IPS-20b (cell line): ENCODE measurements at regions not wholly inside any gene's neighbourhood (a gene's known extent, or its start where the extent isn't known, plus 50 kb on each side); places are given as distances from the start of the nearest gene placed in this dataset.
"Not testable (repeated sequence)": the region's sequence is repeated elsewhere in the genome, so short reads cannot be mapped to it uniquely, and the experiment has no call there.

ENCODE experiments used
- H3K27ac ChIP-seq: one replicate; pipeline ENCODE4 v1.5.1; 2013; ENCODE audit warnings: low read length
- H3K27me3 ChIP-seq: 2 replicates; pipeline ENCODE4 v1.6.1; 2013; ENCODE audit warnings: mild to moderate bottlenecking, low read length, inconsistent platforms; ENCODE audit not compliant: insufficient read depth
- H3K36me3 ChIP-seq: 2 replicates; pipeline ENCODE4 v1.6.1; 2013; ENCODE audit warnings: low read depth, mild to moderate bottlenecking, inconsistent platforms, low read length, moderate library complexity; ENCODE audit not compliant: insufficient read depth
- H3K4me1 ChIP-seq: 2 replicates; pipeline ENCODE4 v1.6.1; 2013; ENCODE audit warnings: mild to moderate bottlenecking, control low read depth, inconsistent platforms, low read length, moderate library complexity; ENCODE audit not compliant: insufficient read depth
- H3K4me3 ChIP-seq: 2 replicates; pipeline ENCODE4 v1.5.1; 2013; ENCODE audit warnings: mild to moderate bottlenecking, low read length, inconsistent platforms
- H3K9ac ChIP-seq: 2 replicates; pipeline ENCODE4 v1.6.1; 2013; ENCODE audit warnings: low read depth, mild to moderate bottlenecking, inconsistent platforms, low read length, moderate library complexity
- H3K9me3 ChIP-seq: 2 replicates; pipeline ENCODE4 v1.6.1; 2013; ENCODE audit warnings: mild to moderate bottlenecking, low read depth, low read length, inconsistent platforms; ENCODE audit not compliant: insufficient read depth

DNA sequence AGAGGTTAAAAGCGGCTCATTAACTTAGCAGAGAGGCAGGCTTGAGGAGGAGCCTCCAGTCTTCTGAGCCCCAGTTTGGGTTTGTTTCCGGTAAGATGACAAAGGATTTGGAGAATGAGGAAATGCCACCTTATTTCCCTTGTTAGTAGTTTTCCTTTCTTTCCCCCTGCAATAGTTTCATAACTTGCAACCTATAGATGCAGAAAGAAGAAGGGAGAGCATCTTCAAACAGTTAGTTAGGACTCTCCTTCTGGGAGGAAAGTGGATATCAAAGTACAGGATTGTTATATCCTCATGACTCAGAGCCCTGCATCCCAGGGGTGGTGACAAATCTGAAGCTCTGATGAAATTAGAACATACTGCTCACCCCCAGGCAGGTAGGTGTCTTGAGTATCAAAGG, 180.7 kb upstream of the SLC38A2 start:
- Histone ChIP-seq H3K27ac (no peak overlapping the region), H3K27me3 (no peaks in the 10 kb centered on the region), H3K4me3 (no peak overlapping the region), H3K9ac (no peak overlapping the region), H3K36me3 (no peaks in the 10 kb centered on the region), H3K9me3 (no peaks in the 10 kb centered on the region), H3K4me1 (peaks cover 5% of the 10 kb centered on the region; the same call in 1 of the 2 replicates)

DNA sequence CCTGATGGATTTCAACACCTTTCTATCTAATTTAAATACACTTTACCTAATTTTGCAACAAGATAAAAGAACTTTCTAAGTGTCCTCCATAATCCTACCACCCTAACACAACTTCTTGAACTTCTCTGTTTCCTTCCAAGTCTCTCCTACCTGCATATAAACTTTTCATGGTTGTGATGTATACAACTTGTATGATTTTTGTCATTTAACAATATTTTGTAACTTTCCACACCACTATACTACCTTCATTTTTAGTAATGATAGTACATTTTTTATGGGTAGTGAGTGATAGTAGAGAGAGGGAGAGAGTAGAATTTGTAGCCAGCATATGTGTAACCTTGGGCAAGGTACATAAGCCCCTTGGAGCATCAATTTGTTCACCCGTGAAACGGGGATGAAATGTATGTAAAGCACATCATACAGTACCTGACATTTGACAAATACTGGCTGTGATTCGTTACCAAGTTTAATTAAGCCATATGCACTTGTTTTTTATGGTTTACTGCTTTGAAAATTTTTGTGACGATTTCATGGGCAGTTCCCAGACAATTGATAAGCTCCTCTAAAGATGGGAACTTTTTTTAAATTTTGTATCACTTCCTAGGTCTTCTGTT, 177.8 kb upstream of the SLC38A2 start:
- Histone ChIP-seq H3K36me3 (no peaks in the 10 kb centered on the region), H3K4me1 (no peaks in the 10 kb centered on the region), H3K9ac (no peak overlapping the region), H3K4me3 (no peak overlapping the region), H3K27me3 (no peaks in the 10 kb centered on the region), H3K27ac (no peak overlapping the region), H3K9me3 (peaks cover 10% of the 10 kb centered on the region)

DNA sequence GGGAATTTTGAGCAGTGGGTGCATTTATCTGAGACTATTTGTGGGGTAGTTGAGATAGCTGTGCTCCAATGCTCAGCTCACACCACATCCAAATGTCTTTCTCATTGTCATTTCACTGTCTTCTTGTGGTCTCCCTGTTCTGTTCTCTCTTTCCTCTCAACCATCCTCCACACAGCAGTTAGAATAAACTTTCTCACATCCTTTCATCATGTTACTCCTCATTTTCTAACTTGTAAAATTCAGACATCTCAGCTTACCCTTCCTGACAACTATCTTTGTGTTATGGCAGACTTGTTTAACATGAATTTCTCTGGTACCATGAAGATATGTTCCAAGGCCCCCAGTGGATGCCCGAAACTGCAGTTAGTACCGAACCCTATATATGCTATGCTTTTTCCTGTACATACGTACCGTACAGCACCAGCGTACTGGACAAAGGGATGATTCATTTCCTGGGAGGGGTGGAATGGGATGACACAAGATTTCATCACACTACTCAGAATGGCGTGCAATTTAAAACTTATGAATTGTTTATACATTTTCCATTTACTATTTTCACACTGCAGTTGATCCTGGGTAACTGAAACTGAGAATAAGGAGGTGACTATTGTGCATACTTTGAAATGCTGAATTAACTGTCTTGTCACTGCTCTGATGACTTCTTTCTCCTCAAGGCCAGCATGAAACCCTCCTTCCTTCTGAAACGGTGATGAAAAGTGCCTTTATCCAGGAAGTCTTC, 177.1 kb upstream of the SLC38A2 start:
- Histone ChIP-seq H3K9me3 (peaks cover 14% of the 10 kb centered on the region), H3K36me3 (no peaks in the 10 kb centered on the region), H3K9ac (no peak overlapping the region), H3K4me1 (no peaks in the 10 kb centered on the region), H3K4me3 (no peak overlapping the region), H3K27ac (no peak overlapping the region), H3K27me3 (no peaks in the 10 kb centered on the region)

DNA sequence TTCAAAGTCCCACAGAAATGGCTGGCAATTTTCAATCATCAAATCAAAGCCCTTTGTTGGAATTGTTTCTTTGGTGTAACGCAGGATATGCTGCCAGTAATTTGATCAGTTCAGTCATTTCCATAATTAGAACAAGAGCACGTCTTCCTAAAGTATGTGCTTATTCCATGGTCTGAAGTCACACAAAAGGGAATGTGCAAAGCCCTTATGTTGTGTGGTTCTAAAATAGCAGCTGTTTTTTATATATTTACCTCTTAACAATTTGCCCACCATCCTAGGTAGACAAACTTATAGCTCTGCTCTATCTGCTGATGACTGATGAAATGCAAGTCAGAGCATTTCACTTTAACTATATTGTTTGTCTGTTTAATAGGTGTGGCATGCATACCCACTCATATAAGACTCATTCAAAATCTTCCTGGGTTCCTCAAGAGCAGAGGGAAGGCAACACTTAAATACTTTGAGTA, 176.1 kb upstream of the SLC38A2 start:
- no peaks in the 10 kb centered on the region for H3K36me3 ChIP-seq
- no peaks in the 10 kb centered on the region for H3K27me3 ChIP-seq
- no peaks in the 10 kb centered on the region for H3K4me1 ChIP-seq
- no peak overlapping the region for H3K27ac ChIP-seq
- H3K9ac ChIP-seq: no peak overlapping the region
- H3K4me3 ChIP-seq: no peak overlapping the region
- peaks cover 14% of the 10 kb centered on the region for H3K9me3 ChIP-seq

DNA sequence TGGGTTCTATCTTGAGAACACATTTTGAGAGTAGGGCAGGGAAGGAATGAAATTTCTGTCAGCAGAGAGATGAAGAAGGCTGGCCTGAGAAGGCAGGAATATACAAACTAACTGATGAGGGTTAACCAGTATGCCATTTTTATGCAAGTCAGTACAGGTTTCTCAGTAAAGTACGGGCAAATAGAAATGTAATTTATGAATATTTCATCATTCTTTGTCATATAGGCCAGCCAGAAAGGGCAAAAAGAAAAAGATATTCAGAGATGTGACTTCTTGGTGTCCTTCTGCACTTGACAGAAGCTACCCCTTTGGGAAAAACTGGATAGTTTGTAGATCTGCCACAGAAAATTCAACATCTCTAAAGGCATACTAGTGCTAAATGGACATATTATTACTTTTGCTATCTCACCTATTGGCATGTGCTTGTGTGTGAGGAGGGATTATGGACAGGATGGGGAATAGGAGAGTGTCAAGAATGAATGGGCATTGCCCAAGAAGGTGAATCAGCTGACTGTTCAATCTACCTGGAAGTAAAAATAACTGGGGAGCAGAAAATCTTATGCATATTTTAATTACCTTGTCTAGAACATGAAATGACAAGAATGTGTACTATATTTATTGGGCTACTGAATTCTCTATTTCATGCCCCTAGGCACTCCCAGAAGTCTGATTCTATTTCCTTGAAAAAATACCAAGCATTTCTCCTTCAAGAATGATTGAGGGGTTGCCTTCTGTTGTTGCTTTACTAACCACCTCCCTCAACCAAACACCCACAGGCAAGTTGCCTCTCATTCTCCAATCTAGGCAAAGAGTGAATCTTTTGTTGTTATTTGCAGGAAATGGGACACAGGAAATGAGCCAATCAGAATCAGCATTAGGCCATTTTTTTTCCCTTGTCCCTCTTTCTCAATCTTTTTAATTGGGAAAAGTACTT, 175.1 kb upstream of the SLC38A2 start:
- Histone ChIP-seq H3K27me3 (no peaks in the 10 kb centered on the region), H3K9me3 (peaks cover 14% of the 10 kb centered on the region), H3K9ac (no peak overlapping the region), H3K4me3 (no peak overlapping the region), H3K4me1 (no peaks in the 10 kb centered on the region), H3K27ac (no peak overlapping the region), H3K36me3 (no peaks in the 10 kb centered on the region)

DNA sequence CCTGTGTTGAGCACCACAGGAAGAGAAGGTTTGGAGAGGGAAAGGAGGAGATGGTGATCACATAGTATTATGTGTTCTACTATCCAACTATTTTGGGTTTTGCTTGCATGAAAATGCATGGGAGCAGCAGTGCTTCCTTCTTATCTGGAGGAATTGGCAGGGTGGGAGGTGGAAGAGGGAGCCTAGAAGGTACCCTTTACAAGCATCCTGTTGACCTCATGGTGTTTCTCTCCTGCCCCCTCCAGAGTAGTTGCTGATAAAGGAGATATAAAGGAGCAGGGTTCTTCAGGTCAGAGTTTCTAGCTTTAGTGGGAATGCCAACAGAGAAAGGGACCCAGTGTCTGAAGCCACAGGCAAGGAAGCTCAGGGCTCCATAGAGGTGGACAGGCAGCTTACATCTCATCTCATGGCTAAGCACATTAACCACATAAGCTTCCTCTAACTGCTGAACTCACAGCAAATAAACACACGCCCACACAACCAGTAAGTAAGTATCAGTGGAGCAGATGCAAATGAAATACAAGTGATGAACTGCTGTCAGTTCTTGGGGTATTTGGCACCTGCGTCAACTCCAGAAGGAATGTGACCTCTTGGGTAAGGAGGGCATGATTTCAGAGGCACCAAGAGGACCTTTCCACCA, 174.2 kb upstream of the SLC38A2 start:
- H3K27me3 ChIP-seq: no peaks in the 10 kb centered on the region
- no peak overlapping the region for H3K27ac ChIP-seq
- H3K36me3 ChIP-seq: no peaks in the 10 kb centered on the region
- H3K9ac ChIP-seq: no peak overlapping the region
- peaks cover 14% of the 10 kb centered on the region for H3K9me3 ChIP-seq
- H3K4me3 ChIP-seq: no peak overlapping the region; the same call in 1 of the 2 replicates
- H3K4me1 ChIP-seq: no peaks in the 10 kb centered on the region

DNA sequence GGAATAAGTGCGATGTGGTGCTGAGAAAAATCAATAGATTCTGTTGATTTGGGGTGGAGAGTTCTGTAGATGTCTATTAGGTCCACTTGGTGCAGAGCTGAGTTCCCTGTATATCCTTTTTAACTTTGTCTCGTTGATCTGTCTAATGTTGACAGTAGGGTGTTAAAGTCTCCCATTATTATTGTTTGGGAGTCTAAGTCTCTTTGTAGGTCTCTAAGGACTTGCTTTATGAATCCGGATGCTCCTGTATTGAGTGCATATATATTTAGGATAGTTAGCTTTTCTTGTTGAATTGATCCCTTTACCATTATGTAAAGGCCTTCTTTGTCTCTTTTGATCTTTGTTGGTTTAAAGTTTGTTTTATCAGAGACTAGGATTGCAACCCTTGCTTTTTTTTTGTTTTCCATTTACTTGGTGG, 170.8 kb upstream of the SLC38A2 start:
- peaks cover 14% of the 10 kb centered on the region for H3K9me3 ChIP-seq
- not testable (repeated sequence) for H3K4me3 ChIP-seq, H3K36me3 ChIP-seq, H3K27me3 ChIP-seq, H3K4me1 ChIP-seq, H3K9ac ChIP-seq, H3K27ac ChIP-seq

DNA sequence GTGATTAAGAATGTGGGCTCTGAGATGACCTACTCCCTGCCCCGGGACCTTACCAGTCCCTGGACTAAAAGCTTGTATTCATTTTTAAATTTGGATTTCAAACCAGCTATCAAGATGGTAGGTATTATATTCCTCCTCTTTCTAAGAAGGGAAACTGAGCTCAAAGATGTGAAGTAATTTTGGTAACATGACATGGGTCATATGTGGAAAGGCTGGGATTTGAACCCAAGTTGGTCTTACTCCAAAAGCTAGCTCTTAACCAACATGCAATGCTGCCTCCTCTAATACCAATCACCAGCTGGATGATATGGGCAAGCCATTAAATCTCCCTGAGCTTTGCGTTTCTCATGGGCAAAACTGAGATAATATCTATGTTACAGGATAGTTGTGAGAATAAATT, 166.4 kb upstream of the SLC38A2 start:
- Histone ChIP-seq H3K4me1 (no peaks in the 10 kb centered on the region), H3K4me3 (no peak overlapping the region), H3K9ac (no peak overlapping the region), H3K36me3 (no peaks in the 10 kb centered on the region), H3K27ac (no peak overlapping the region), H3K9me3 (no peaks in the 10 kb centered on the region), H3K27me3 (no peaks in the 10 kb centered on the region)

DNA sequence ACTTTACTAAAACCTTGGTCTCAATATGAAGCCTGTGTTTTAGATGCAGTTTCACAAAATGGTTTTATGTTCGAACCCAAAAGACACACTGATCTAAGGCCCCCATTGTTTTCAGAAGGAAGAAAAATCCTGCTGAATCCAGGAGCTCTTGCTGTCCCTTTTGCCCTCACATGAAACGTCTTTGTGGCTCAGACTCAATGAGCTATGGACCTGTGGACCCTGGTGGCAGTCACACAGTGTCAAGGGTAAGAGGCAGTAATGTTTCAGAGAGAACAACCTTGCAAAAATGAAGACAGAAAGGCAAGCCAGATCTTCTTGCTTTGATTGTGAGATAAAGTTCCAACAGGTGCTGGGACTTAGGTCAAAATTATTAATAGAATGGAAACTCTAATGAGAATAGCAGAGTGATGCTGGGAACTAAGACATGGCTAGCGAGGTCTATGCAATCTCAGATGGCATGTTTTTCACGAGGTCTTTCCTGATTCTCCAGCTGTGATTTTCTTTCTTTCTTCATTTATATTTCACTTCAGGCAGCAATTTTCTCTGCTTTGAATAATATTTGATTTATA, 164.9 kb upstream of the SLC38A2 start:
- Histone ChIP-seq H3K4me3 (no peak overlapping the region), H3K9me3 (no peaks in the 10 kb centered on the region), H3K27ac (no peak overlapping the region), H3K27me3 (no peaks in the 10 kb centered on the region), H3K36me3 (no peaks in the 10 kb centered on the region), H3K9ac (no peak overlapping the region), H3K4me1 (no peaks in the 10 kb centered on the region)

DNA sequence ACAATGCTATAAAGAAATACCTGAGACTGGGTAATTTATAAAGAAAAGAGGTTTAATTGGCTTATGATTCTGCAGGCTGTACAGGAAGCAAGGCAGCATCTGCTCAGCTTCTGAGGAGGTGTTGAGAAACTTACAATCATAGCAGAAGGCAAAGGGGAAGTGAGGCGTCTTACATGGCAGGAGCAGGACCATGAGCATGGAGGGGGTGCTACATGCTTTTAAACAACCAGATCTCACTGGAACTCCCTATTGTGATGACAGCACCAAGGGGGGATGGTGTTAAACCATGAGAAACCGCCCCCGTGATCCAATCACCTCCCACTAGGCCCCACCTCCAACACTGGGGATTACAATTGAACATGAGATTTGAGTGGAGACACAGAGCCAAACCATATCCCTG, 163.7 kb upstream of the SLC38A2 start:
- H3K9me3 ChIP-seq, H3K27me3 ChIP-seq, H3K9ac ChIP-seq, H3K4me1 ChIP-seq, H3K27ac ChIP-seq, H3K4me3 ChIP-seq, H3K36me3 ChIP-seq: not testable (repeated sequence)

DNA sequence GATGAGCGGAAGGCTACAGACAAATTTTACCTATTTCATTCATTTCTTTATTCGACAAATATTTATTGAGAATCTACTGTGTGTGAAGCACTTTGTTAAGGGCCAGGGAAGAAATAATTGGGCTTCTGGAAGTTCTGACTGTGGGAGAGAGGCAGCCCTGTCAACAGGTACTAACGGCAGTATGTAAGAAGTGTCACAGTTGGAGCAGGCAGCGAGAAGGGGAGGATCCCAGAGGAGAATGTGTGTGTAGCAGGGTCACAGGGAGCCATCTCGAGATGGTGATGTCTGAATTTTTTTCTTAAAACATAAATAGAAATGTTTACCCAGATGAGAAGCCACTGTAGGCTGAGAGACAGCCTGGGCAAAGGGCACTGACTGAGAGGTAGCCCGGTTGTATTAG, 163.3 kb upstream of the SLC38A2 start:
- Histone ChIP-seq H3K36me3 (no peaks in the 10 kb centered on the region), H3K9me3 (no peaks in the 10 kb centered on the region), H3K4me1 (no peaks in the 10 kb centered on the region), H3K4me3 (no peak overlapping the region), H3K27me3 (no peaks in the 10 kb centered on the region), H3K9ac (no peak overlapping the region), H3K27ac (no peak overlapping the region)
